Bronchial epithelial cell (primary cell): ENCODE measurements at regions not wholly inside any gene's neighbourhood (a gene's known extent, or its start where the extent isn't known, plus 50 kb on each side); places are given as distances from the start of the nearest gene placed in this dataset.

Experiments
- DNase-seq: peaks from one replicate; pipeline ENCODE4 v3.0.0-alpha.2; 2010; ENCODE audit warnings: low read depth
- FAIRE-seq: peaks from 2 replicates; lab custom pipeline; 2011; peaks lifted over from hg19 to GRCh38; lab: Jason Lieb, UNC
- H3K27me3 ChIP-seq: 2 replicates; pipeline ENCODE4 v1.5.1; 2011; ENCODE audit warnings: low read length; ENCODE audit not compliant: control insufficient read depth, insufficient read depth
- H3K36me3 ChIP-seq: 2 replicates; pipeline ENCODE4 v1.5.1; 2011; ENCODE audit warnings: low read length; ENCODE audit not compliant: control insufficient read depth, insufficient read depth
- H3K4me3 ChIP-seq: 2 replicates; pipeline ENCODE4 v1.5.1; 2011; ENCODE audit warnings: mild to moderate bottlenecking, low read depth, low read length, control low read depth
- TF ChIP-seq, protein P1 (sequence below): IDR thresholded peaks from 2 replicates; pipeline ENCODE4 v1.5.1; 2011; ENCODE audit warnings: mild to moderate bottlenecking, moderate library complexity, low read length, control low read depth, inconsistent platforms; ENCODE audit not compliant: insufficient read depth, severe bottlenecking

DNA sequence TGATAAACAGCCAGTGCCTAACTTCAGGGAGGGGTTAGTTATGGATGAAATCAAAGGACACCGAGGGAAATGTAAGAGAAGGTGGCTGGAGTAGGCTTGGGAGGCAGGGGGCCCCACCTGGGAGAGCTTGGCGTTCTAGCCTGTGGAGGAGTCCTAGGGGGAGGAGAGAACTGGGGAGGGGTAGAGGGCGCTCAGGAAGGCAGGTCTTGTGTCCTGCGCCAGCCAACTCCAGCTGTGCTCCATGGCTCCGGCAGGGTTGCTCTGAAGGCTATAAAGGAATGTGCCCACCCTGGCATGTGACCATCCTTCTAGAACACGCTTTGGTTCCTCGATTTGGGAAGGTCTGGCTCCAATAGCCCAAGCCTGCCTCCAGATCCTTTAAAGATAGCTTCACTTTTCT is 96.3 kb downstream of the SEC61G start:
- H3K36me3 ChIP-seq = no peaks in the 10 kb centered on the region
- no peak overlapping the region for H3K4me3 ChIP-seq
- no peak for FAIRE-seq
- TF ChIP-seq, protein P1, sequence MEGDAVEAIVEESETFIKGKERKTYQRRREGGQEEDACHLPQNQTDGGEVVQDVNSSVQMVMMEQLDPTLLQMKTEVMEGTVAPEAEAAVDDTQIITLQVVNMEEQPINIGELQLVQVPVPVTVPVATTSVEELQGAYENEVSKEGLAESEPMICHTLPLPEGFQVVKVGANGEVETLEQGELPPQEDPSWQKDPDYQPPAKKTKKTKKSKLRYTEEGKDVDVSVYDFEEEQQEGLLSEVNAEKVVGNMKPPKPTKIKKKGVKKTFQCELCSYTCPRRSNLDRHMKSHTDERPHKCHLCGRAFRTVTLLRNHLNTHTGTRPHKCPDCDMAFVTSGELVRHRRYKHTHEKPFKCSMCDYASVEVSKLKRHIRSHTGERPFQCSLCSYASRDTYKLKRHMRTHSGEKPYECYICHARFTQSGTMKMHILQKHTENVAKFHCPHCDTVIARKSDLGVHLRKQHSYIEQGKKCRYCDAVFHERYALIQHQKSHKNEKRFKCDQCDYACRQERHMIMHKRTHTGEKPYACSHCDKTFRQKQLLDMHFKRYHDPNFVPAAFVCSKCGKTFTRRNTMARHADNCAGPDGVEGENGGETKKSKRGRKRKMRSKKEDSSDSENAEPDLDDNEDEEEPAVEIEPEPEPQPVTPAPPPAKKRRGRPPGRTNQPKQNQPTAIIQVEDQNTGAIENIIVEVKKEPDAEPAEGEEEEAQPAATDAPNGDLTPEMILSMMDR = no peak
- H3K27me3 ChIP-seq = peaks cover 19% of the 10 kb centered on the region
- DNase-seq = no peak

DNA sequence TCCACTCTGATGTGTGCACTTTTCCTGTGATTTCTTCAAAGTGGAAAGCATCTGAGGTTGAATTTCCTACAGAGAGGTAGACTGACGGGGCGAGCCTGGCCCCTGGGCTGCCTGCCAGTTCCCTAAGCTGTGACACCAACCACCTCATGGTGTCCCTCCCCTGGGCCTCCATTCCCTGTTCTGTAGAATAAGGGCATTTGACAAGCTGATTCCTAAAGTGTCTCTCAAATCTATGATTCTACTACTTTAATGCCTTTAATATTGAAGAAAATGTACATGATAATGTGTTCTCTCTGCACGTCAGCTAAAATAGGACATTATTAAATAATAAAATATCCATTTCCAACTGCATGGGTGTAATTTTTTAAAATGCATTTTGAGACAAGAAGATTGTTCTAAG is 105.1 kb downstream of the SEC61G start:
- no peak for DNase-seq
- no peak for FAIRE-seq
- Histone ChIP-seq H3K27me3 (no peaks in the 10 kb centered on the region), H3K36me3 (no peaks in the 10 kb centered on the region), H3K4me3 (no peak overlapping the region)
- TF ChIP-seq, protein P1 = no peak

DNA sequence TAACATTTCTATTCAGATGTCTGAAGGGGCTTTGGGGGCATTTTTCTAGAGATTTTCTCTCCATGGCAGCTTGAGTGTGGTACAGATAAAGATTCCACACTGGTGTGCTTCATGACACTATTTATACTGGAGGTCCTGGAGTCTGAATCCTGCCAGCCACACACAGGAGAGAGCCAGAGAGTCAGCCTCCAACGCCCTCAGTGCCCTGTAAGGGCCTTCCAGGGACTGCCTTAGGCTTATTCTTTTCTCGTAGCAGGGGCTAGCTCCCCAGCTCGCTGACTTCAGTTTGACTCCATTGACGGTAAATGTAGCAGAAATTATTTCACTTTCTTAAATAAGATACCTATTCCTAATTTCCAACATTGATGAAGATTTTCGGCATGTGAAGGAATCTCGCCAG is 100.9 kb downstream of the VSTM2A start:
- FAIRE-seq = no peak
- H3K36me3 ChIP-seq = no peaks in the 10 kb centered on the region
- no peak for DNase-seq
- H3K27me3 ChIP-seq = no peaks in the 10 kb centered on the region
- no peak overlapping the region for H3K4me3 ChIP-seq
- TF ChIP-seq, protein P1 = no peak

DNA sequence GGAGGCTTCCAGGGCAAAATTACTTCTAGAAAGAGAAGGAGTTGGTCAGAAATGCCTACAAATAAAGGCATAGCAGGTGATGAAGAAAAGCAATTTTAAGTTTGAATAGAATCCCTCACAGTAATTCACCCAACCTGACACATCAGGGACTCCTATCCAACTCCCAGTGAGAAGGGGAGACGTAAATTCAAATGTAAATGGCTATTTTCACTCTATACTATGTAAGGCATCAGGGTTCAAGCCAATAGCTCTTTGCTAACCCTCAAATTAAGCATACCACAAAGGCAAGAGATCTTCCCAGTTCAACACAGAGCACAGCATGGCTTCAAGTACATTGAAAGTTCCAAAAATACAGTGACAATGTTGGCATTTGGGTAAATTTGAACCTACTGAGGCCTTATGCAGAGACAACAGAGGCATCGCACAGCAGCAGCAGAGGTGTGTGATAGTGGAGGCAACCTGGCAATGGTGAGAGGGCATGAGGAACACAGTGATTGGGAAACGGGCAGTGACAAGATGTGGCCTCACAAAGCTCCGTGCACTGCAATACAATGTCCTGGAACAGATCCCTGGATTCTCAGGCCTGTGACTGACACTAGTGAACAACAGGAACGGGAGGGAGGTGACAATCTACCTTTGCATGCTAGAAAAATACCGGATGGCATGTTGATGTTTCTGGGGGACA is 95.7 kb downstream of the VSTM2A start:
- no peak for FAIRE-seq
- H3K4me3 ChIP-seq = no peak overlapping the region
- no peaks in the 10 kb centered on the region for H3K27me3 ChIP-seq
- H3K36me3 ChIP-seq = no peaks in the 10 kb centered on the region
- no peak for DNase-seq
- TF ChIP-seq, protein P1 = no peak

DNA sequence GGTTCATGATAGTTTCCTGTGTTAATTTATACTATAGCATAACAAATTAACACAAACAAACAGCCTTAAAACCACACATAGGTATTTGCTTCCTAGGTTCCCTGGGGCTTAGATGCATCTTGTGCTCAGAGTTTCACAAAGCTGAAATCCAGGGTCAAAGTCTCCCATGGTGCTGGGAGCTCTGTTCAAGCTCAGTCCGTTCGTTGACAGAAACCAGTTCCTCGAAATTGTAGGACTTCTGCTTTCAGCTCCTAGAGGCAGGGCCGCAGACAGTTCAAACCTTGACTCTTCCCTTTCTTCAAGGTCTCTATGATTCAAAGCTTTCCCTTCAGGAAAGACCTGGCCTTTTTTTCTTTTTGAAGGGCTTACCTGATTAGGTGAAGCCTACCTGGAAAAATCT is 90.5 kb downstream of the VSTM2A start:
- DNase-seq = no peak
- H3K4me3 ChIP-seq = no peak overlapping the region
- FAIRE-seq = no peak

More for the DNA sequence above, 90.5 kb downstream of the VSTM2A start:
- no peaks in the 10 kb centered on the region for H3K27me3 ChIP-seq
- H3K36me3 ChIP-seq = no peaks in the 10 kb centered on the region
- TF ChIP-seq, protein P1 = no peak
